ENCODE measurements at regions not wholly inside any gene's neighbourhood (a gene's known extent, or its start where the extent isn't known, plus 50 kb on each side); places are given as distances from the start of the nearest gene placed in this dataset.
"Not testable (repeated sequence)": the region's sequence is repeated elsewhere in the genome, so short reads cannot be mapped to it uniquely, and the experiment has no call there.

GRCh38 chr2:5007596-5007995 is 684.6 kb upstream of the SOX11 start:
- Histone ChIP-seq H3K27me3 (ENCODE audit: control insufficient read depth, insufficient read depth, low read length) (no peaks in the 10 kb centered on the region), H3K4me3 (ENCODE audit: low read depth, low read length) (no peak overlapping the region), H2AFZ (no peak overlapping the region), H3K9ac (no peak overlapping the region), H3K9me3 (ENCODE audit: control insufficient read depth, low read length) (no peaks in the 10 kb centered on the region), H3K27ac (no peak overlapping the region), H3K4me1 (no peaks in the 10 kb centered on the region), H3K79me2 (no peaks in the 10 kb centered on the region), H3K36me3 (ENCODE audit: control insufficient read depth, insufficient read depth, low read length) (no peaks in the 10 kb centered on the region), H3K4me2 (ENCODE audit: low read length) (no peak overlapping the region)
- no peak for TF ChIP-seq CTCF (IDR thresholded peaks at IDR 0.05)

- Histone ChIP-seq H3K9ac (no peak overlapping the region), H2AFZ (no peak overlapping the region), H3K4me3 (ENCODE audit: low read depth, low read length) (no peak overlapping the region), H3K36me3 (ENCODE audit: control insufficient read depth, insufficient read depth, low read length) (no peaks in the 10 kb centered on the region), H3K4me1 (no peaks in the 10 kb centered on the region), H3K79me2 (no peaks in the 10 kb centered on the region), H3K4me2 (ENCODE audit: low read length) (no peak overlapping the region), H3K27ac (no peak overlapping the region), H3K27me3 (ENCODE audit: control insufficient read depth, insufficient read depth, low read length) (no peaks in the 10 kb centered on the region), H3K9me3 (ENCODE audit: control insufficient read depth, low read length) (no peaks in the 10 kb centered on the region)
- TF ChIP-seq CTCF (IDR thresholded peaks at IDR 0.05), result no peak
Measured at GRCh38 chr2:5019324-5019723, 672.9 kb upstream of the SOX11 start.

GRCh38 chr2:5020116-5020875 is 671.9 kb upstream of the SOX11 start:
- H3K4me1 ChIP-seq, result no peaks in the 10 kb centered on the region
- H3K9me3 ChIP-seq (ENCODE audit: control insufficient read depth, low read length), result no peaks in the 10 kb centered on the region
- no peaks in the 10 kb centered on the region for H3K36me3 ChIP-seq (ENCODE audit: control insufficient read depth, insufficient read depth, low read length)
- H3K79me2 ChIP-seq, result no peaks in the 10 kb centered on the region
- TF ChIP-seq CTCF (IDR thresholded peaks at IDR 0.05), result no peak
- no peaks in the 10 kb centered on the region for H3K27me3 ChIP-seq (ENCODE audit: control insufficient read depth, insufficient read depth, low read length)
- H3K27ac ChIP-seq, result no peak overlapping the region
- no peak overlapping the region for H3K9ac ChIP-seq
- H3K4me3 ChIP-seq (ENCODE audit: low read depth, low read length), result no peak overlapping the region
- H3K4me2 ChIP-seq (ENCODE audit: low read length), result no peak overlapping the region
- H2AFZ ChIP-seq, result no peak overlapping the region

GRCh38 chr2:5021136-5021535 is 671.0 kb upstream of the SOX11 start:
- Histone ChIP-seq H3K79me2 (no peaks in the 10 kb centered on the region), H3K27me3 (ENCODE audit: control insufficient read depth, insufficient read depth, low read length) (no peaks in the 10 kb centered on the region), H3K4me1 (no peaks in the 10 kb centered on the region), H3K4me3 (ENCODE audit: low read depth, low read length) (no peak overlapping the region), H3K4me2 (ENCODE audit: low read length) (no peak overlapping the region), H3K36me3 (ENCODE audit: control insufficient read depth, insufficient read depth, low read length) (no peaks in the 10 kb centered on the region), H2AFZ (no peak overlapping the region), H3K27ac (no peak overlapping the region), H3K9ac (no peak overlapping the region), H3K9me3 (ENCODE audit: control insufficient read depth, low read length) (no peaks in the 10 kb centered on the region)
- no peak for TF ChIP-seq CTCF (IDR thresholded peaks at IDR 0.05)

GRCh38 chr2:5022061-5022460 is 670.1 kb upstream of the SOX11 start:
- H3K27ac ChIP-seq, result no peak overlapping the region
- TF ChIP-seq CTCF (IDR thresholded peaks at IDR 0.05), result no peak
- H2AFZ ChIP-seq, result no peak overlapping the region
- no peaks in the 10 kb centered on the region for H3K9me3 ChIP-seq (ENCODE audit: control insufficient read depth, low read length)
- H3K9ac ChIP-seq, result no peak overlapping the region
- no peaks in the 10 kb centered on the region for H3K27me3 ChIP-seq (ENCODE audit: control insufficient read depth, insufficient read depth, low read length)
- H3K4me1 ChIP-seq, result no peaks in the 10 kb centered on the region
- no peak overlapping the region for H3K4me2 ChIP-seq (ENCODE audit: low read length)
- no peaks in the 10 kb centered on the region for H3K36me3 ChIP-seq (ENCODE audit: control insufficient read depth, insufficient read depth, low read length)
- H3K79me2 ChIP-seq, result no peaks in the 10 kb centered on the region
- H3K4me3 ChIP-seq (ENCODE audit: low read depth, low read length), result no peak overlapping the region

- not testable (repeated sequence) for H3K9ac ChIP-seq; H3K79me2 ChIP-seq; H3K27ac ChIP-seq; H3K4me2 ChIP-seq (ENCODE audit: low read length); H3K27me3 ChIP-seq (ENCODE audit: control insufficient read depth, insufficient read depth, low read length); H2AFZ ChIP-seq; H3K4me3 ChIP-seq (ENCODE audit: low read depth, low read length); H3K9me3 ChIP-seq (ENCODE audit: control insufficient read depth, low read length); H3K4me1 ChIP-seq; H3K36me3 ChIP-seq (ENCODE audit: control insufficient read depth, insufficient read depth, low read length)
Measured at GRCh38 chr2:5022708-5023635, 669.2 kb upstream of the SOX11 start.

Data from parathyroid adenoma (tissue), 2 donors.